GM21737 (cell line): ENCODE measurements at regions not wholly inside any gene's neighbourhood (a gene's known extent, or its start where the extent isn't known, plus 50 kb on each side); places are given as distances from the start of the nearest gene placed in this dataset.

Experiments
- ATAC-seq: cut with Tn5 transposase; IDR thresholded peaks from one replicate; pipeline ENCODE4 v1.9.1; 2021; ENCODE audit warnings: mild to moderate bottlenecking, moderate library complexity; ENCODE audit not compliant: unreplicated experiment

DNA sequence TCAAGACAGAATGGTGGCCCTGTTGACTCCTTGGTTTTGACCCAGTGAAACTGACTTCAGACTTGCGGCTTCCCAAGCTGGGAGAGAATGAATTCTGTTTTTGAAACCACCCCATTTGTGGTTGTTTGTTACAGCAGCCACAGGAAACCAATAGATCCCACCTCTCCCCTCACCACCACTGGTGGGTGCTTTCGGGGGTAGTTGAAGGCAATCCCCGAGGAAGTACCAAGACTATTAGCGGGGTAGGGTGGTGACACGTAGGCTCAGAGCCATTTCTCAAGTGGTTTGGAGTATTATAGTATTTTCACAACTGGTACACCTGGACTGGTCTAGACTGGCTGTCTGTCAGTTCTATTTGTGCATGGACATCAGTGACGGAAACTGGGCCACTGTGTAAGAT lies 189.1 kb upstream of the RBPJ start:
- no peak for ATAC-seq

DNA sequence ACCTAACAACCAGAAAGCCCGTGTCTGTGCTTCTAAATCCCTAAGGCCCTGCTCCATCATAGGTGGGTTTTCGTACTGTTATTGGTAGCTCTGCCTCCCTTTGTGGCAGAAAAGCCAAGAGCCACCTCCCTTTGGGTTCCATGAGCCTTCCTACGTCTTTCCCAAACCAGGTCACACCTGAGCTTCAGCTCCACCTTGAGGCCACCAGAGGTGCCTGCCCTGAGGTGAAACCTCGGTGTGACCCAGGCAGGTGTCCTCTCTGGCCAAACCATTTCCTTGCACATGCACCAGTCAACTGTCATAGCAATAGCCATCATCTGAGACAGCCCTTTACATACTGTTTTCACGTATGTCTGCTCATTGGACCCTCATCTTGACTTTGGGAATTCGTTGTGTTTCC lies 188.0 kb upstream of the RBPJ start:
- ATAC-seq, result no peak

DNA sequence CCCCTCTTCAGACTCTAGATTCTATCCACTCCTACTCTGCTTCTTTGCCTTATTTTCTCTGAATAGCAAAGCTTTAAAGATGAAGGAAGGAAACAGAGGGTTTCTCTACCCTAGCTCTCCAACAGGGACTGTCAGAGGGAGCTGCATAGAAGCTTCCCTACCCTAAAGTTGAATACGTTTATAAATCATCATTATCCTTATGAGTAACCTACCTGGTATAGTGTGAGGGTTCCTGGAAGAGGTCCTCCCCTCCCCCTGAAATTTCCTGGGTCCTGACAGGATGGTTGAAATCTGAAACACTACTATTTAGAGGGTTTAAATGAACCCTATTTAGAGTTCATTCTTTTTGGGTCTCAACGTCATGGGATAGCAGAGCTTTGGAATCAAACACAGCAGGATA lies 187.0 kb upstream of the RBPJ start:
- no peak for ATAC-seq

DNA sequence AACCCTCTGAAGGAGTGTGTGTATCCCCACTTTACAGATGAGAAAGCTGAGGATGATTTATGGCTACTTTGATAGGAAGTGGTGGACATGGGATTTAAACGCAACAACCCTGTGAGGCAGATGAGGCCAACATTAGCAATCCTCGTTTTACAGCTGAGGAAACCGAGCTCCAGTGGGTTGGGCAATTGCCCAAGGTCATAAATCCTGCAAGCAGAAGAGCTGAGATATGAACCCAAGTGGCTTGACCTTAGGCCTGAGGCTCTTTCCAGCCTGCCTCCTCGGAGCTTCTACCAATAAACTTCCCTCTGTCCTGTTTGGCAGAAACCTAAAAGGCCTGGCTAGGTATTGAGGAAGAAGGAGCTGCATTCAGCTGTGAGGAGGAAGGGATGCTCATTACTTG lies 185.5 kb upstream of the RBPJ start:
- ATAC-seq, result no peak

DNA sequence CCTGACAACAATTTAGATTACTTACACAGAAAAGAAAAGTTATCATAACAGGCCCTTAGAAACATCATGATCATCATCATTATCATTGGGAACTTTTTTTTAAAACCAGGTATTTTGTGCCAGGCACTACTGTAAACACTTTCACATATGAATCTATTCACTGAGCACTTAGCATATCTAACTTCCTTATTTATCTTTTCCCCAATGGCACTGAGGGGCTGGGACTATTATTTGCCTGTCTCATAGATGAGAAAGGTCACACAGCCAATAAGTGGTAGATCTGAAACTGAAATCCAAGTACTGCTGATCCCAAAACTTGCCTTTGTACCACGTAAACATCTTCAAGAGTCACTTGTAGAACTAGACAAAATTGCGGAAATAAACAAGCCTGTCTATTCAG lies 184.2 kb upstream of the RBPJ start:
- ATAC-seq, result no peak

DNA sequence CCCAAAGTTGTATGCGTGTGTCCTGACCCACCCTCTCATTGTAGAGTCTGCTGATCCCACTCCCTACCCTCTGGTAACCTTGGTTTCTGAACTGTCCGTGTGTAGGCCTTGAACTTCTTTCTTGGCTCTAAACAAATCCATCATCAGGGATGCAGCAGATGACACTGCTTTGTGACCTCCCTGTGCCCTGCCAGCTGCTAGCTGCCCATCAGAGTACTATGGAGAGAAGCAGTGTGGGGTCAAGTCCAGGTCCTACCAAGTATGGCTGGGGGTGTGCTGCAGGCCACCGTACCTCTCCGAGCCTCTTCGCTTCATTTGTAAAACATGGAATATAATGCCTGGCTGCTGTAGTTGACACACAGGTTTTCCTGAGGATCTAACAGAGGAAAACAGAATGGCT lies 183.5 kb upstream of the RBPJ start:
- no peak for ATAC-seq

DNA sequence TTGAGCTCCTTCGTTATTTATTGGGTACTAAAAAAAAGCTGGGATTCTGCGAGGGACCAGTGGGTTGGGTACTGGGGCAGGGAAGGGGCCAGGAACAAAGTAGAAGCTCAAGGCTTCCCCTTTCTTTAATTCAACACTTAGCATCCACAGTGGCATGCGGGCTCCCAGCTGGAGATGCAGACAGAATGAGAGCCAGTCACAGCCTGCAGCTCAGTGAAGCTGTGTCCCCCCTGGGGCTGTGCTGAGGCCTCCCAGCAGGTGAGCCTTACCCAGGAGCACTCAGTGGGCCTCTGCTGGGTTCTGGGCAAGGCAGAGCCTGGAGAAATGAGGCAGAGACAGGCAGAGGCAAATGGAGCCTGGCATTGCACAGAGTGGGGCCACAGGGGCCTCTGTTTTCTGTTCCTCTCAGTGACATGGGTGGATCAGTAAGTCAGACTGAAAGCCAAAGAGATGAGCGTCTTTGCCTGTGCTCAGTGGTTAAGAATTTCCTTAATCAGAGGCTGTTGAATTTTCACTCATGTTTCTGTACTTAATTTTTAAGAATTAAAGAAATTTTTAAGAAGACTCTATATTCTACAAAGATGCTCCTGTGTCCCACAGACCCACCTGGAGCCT lies 181.4 kb upstream of the RBPJ start:
- ATAC-seq, result no peak

DNA sequence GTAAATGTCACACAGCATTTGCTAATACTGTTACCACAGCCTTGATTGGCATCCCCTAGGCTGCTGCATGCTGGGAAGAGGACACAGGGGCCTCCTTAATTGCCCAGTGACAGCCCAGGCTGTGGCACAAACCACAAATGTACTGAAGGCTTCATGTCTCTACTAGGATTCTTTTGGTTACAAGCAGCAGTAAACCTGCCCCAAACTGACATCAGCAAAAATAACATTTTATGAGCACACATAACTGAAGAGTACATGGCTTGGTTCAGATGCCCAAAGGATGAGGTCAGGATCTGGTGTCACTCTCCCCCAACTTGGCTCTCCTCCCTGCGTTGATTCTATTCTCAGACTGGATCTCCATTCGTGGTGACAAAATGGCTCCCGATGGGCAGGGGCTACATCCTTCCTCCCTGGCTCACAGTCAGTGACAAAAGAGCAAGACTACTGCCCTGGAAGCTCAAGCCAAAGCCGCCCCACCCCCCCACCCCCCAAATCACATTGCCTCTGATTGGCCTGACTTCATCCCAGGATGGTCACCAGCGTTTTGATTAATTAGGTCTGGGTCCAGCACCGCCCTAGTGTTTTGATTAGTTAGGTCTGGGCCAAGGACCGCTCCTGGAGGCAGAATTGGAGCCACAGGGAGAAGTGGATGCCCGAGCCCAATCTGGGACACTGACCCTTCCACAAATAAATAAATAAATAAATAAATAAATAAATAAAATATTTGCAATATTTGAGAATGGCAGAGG lies 180.5 kb upstream of the RBPJ start:
- no peak for ATAC-seq

DNA sequence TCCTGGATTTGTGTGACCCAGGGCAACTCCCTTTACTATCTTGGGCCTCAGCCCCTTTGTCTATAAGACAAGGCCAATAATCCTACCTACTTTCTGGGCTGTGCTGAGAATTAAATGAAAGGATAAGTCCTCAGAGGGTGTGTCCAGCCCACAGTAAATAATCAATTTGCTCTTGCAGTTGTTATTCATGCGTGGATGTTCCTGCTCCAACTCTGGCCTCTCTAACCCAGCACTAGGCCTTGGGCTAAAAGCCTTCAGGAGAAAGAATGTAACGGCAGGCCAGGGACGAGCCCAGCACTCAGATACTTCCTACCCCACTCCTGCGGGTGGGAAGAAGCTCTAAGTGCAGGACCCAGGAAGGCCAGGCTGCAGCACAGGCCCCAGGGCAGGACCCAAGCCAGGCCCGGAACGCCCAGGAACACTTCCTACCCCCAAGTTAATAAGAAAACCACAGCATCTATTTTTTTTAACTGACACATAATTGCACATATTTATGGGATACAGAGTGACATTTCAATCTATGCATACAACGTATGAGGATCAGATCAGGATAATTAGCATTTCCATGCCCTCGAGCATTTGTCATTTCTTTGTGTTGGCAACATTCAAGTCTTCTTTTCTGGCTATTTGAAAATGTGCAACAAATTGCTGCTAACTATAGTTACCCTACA lies 179.6 kb upstream of the RBPJ start:
- ATAC-seq, result no peak

DNA sequence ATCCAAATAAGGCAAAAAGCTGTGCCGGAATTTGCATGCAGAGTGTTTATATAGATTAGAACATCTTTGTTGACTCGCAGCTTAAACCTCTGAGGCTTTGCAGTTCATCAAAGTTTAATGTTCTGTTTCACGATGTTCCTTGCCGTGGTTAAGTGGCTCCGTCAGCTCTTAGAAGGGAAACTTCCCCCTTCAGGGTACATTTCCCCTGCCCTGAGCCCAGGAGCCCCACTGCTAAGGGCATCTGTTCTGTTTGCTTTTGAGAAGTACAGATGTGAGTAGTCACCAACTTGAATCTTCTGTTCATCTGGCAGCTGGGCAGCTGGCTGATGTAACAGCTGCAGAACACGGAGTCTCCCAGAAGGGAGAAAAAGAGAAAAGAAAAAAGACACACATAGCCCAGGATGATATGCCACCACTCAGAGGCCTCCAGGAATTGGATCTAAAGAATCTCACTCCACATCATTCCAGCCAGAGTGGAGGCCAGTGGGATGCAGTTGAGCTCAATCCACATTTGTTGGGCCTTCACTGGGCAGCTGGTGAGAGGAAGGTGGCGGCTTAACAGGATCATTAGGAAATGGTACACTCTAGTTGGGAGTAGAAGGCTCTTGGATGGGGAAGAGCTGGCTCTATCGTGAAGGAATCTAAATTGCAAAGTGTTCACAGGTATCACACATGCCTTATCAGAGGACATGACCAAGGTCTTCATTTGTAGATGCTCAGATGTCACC lies 178.7 kb upstream of the RBPJ start:
- ATAC-seq, result no peak

DNA sequence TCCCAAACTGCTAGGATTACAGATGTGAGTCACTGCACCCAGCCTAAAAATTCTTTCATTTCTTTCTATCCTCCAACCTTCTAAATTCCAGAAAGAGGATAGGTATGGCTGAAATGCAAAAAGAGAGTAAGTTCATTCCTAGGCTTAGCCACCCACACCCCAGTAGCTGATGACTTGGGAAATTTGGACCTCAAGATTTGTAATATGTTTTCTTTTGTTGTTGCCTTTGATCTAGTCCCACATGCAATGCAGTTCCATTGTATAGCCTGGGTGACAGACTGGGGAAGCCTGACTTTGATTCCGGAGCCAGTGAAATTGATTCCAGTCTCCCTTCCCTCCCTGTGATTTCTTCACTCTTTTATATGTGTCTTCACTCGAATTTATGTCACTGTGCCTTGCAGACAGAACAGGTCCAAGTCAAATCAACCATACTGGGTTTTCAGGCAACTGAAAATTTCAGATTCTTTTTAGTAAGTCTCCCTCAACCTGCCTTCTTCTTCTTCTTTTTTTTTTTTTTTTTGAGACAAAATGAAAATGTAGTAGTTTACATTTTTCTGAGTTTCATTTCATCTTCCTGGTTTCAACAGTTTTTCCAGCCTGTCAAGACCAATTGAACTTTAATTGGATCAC lies 176.2 kb upstream of the RBPJ start:
- ATAC-seq, result no peak

DNA sequence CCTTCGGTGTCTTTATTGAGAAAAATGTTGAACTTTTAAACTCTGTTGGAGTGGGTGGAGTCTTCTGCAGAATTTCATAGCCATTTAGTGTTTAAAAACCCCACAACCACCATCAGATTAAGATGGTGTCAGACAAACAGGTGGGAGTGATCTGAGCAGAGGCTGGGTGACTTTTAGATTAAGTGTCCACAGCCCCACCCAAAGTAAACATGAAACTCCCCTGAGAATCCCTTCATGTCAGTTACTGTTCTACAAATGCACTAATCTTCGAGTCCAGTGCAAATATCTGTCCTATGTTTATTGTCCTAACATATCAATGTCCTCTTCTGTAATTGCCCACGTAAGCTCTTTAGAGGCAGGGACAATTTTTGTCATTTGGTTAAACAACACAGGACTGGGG lies 175.6 kb upstream of the RBPJ start:
- ATAC-seq, result no peak

DNA sequence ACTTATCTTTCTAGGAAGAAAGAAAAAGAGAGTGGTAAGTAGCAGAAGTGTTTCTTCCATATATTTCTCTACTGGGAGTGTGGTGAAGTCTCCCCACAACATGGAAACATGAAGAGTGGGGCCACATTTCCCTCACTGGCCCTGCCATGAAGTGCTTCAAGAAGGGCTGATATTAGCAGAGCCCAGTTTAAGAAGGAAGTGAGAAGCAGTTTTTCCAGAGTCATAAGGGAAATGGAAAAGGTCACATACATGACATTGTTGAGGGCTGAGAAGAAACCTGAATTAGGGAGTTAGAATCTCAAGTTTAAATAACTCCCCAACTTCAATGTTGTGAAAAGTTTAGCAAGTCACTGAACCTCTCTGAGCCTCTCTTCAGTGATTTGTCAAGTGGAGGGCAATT lies 171.9 kb upstream of the RBPJ start:
- no peak for ATAC-seq

DNA sequence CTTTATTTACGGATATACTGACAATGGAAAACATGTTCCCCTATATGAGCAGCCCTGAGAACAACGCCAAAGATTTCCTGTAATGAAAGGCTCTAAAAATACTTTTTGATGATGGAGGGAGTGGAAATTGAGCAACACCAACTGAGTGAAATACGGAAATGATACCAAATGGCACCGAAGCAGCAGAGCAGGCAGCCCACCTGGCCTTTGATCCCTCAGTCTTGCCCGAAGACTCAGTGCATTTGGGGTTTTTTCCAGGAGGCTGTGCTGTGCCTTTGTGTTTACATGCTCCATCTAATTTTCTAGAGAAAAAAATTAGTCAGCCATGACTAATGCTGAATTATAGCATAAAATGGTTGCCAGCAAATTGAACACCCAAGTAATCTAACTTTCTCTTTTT lies 169.9 kb upstream of the RBPJ start:
- ATAC-seq, result no peak

DNA sequence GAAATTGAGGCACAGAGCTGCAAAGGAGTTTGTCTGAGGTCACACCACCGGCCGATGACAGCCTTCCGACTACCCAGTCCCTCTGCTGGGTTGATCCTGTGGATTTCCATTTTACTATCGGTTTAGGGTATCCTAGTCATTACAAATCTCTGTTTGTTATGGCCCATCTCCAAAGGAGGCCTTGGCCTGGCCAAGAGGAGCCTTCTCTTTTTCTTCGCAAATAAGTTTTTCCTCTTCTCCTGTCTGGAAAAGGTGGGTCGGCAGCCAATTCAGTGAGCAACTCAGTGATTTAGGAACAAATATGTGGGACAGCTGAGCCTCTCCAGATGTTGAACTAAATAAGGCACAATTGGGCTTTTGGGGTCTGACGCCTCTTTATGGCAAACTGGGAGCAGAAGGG lies 169.2 kb upstream of the RBPJ start:
- no peak for ATAC-seq

DNA sequence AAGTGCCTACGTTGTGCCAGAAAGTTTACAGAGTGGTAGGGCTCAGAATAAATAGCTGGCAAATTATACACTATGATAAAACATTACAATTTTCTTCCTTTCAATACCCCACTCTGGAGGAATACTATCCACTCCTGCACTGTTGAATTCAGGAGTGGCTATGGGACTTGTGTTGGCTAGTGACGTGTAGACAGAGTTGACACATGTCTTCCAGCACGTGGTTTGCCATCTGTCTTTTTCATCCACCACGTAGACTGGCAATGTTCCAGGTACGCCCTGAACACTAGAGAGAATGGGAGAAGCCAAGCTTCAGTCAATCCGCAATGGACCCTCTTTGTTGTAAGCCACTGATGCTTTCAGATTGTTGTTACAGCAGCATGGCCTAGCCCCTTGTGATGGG lies 168.8 kb upstream of the RBPJ start:
- ATAC-seq, result no peak

DNA sequence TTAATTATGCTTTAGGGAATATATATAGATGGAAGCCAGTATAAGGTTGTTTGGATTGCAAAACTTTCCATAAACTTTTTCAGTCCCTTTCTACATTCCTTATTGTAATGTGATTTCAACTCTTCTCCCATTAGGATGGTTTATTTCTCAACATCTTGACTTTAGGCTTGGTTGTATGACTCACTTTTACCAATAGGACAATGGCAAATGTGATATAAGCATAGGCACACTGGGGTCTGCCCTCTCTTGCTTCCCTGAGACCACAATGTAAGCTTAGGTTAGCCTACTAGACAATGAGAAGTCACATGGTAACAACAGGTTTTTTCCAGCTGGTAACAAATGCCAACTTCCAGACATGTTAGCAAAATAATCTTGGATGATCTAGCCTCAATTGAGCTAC lies 163.3 kb upstream of the RBPJ start:
- ATAC-seq, result no peak

DNA sequence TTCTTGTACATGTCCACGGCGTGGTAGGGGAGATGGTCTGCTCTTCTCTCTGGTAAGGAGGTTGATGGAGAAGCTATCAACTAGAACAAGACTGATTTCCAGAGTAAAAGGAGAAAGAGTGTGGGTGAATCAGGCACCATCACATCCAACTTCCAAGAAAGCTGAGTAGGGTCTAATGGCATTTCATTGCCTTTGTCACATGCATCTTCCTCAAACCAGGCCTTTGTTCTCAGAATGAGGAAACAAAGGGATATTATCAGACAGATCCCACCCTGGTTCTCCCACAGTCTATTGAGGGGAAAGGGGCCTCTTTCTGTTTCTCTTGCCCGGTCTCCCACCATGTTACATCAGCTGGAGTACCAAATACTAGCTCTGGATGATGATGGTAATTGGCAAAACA lies 160.2 kb upstream of the RBPJ start:
- ATAC-seq, result no peak

DNA sequence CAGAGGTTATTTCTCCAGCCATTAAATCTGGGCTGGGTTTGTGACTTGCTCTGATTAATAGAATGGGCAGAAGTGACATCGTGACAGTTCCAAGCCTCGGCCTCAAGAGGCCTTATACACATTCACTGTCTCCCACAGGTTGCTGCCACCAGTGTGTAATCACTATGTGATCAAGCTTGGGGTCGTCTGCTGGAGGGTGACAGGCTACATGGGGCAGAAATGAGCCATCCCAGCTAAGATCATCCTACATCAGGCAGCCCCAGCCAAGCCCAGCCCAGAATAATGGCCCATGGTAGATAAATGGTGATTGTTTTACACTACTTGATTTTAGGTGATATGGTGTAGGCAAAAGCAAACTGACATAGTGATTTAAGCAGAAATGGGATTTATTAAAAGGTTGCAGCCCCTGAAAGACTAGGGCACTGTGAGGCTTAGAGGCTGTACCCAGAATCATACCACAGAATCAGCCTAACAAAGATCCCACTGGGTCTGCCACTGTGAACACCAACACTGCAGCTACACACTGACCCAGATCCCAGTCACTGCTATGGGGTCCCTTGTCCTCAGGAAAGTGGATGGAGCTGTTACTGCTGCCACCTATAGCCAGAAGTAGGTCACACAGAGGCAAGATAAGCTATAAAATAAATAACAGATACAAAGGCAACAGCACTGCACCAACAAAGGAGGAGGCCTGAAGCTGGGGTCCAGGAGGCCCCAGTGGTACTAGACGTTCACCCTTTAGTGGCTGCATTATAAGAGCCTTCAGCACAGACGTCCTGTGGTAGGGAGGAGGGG lies 159.6 kb upstream of the RBPJ start:
- no peak for ATAC-seq

DNA sequence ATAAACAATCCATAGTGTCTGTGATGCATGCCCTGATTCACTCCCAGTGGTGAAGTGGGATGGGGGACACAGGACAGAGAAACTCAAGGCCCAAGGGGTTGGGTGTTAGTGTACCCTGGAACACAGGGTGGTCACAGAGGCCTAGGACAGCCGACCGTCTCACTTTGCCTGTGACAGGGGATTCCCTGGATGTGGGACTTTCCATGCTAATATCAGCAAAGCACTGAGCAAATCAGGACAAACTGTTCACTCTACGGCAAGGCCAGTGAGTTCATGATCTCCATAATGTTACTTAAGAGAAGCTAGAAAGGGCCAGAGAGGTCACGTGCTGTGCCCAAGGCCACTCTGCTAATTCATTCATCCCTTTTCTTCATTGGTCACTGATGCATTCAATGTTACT lies 158.7 kb upstream of the RBPJ start:
- ATAC-seq, result no peak
